KMS-11 (cell line): ENCODE measurements at regions not wholly inside any gene's neighbourhood (a gene's known extent, or its start where the extent isn't known, plus 50 kb on each side); places are given as distances from the start of the nearest gene placed in this dataset.

ENCODE experiments used
- H2AFZ ChIP-seq: fragments of 200-600 bp; sonication (generic); 2 replicates; pipeline ENCODE4 v1.6.1; 2016; ENCODE audit warnings: antibody characterized with exemption, mixed run types, low read depth
- H3K27ac ChIP-seq: fragments of 200-600 bp; sonication (generic); 2 replicates; pipeline ENCODE4 v1.6.1; 2016; ENCODE audit warnings: mild to moderate bottlenecking, mixed run types
- H3K27me3 ChIP-seq: fragments of 200-600 bp; sonication (generic); 2 replicates; pipeline ENCODE4 v1.6.1; 2017; ENCODE audit warnings: mild to moderate bottlenecking, low read depth, mixed run types, moderate library complexity; ENCODE audit not compliant: insufficient read depth
- H3K36me3 ChIP-seq: fragments of 200-600 bp; sonication (generic); 2 replicates; pipeline ENCODE4 v1.6.1; 2017; ENCODE audit warnings: mild to moderate bottlenecking, mixed run types; ENCODE audit not compliant: insufficient read depth
- H3K4me1 ChIP-seq: fragments of 200-600 bp; sonication (generic); 2 replicates; pipeline ENCODE4 v1.6.1; 2016; ENCODE audit warnings: mild to moderate bottlenecking, low read depth, mixed run types; ENCODE audit not compliant: poor library complexity, severe bottlenecking
- H3K4me2 ChIP-seq: fragments of 200-600 bp; sonication (generic); 2 replicates; pipeline ENCODE4 v1.7.0; 2016; ENCODE audit warnings: mild to moderate bottlenecking, mixed run types
- H3K4me3 ChIP-seq: fragments of 200-600 bp; sonication (generic); IDR thresholded peaks from 2 replicates; pipeline ENCODE4 v1.6.1; 2017; ENCODE audit warnings: low read depth, low read length, mixed read lengths; ENCODE audit not compliant: insufficient read depth
- H3K79me2 ChIP-seq: fragments of 200-600 bp; sonication (generic); 2 replicates; pipeline ENCODE4 v1.6.1; 2016; ENCODE audit warnings: low read depth, mixed run types; ENCODE audit not compliant: insufficient read depth
- H3K9ac ChIP-seq: fragments of 200-600 bp; sonication (generic); 2 replicates; pipeline ENCODE4 v1.6.1; 2016; ENCODE audit warnings: mild to moderate bottlenecking, mixed run types
- H4K20me1 ChIP-seq: fragments of 200-600 bp; sonication (generic); 2 replicates; pipeline ENCODE4 v1.6.1; 2016; ENCODE audit warnings: mild to moderate bottlenecking, mixed run types; ENCODE audit not compliant: insufficient read depth
- CTCF ChIP-seq: fragments of 200-600 bp; sonication (generic); conservative IDR thresholded peaks from 2 replicates; pipeline ENCODE4 v1.6.1; 2017; ENCODE audit warnings: low read depth, mild to moderate bottlenecking, antibody characterized with exemption, low read length, moderate library complexity, mixed read lengths

- H3K27me3 ChIP-seq, result no peaks in the 10 kb centered on the region
- no peak overlapping the region for H3K27ac ChIP-seq
- H3K4me3 ChIP-seq, result no peak overlapping the region
- TF ChIP-seq CTCF, result no peak
- no peak overlapping the region for H2AFZ ChIP-seq
- H3K4me1 ChIP-seq, result no peaks in the 10 kb centered on the region
- H3K4me2 ChIP-seq, result no peak overlapping the region
- no peaks in the 10 kb centered on the region for H4K20me1 ChIP-seq
- no peaks in the 10 kb centered on the region for H3K36me3 ChIP-seq
- no peak overlapping the region for H3K9ac ChIP-seq
- H3K79me2 ChIP-seq, result no peaks in the 10 kb centered on the region
Measured at GRCh38 chr11:119872611-119873310, 143.8 kb upstream of the NECTIN1 start.

- Histone ChIP-seq H4K20me1 (no peaks in the 10 kb centered on the region), H3K4me2 (no peak overlapping the region), H3K4me3 (no peak overlapping the region), H3K4me1 (no peaks in the 10 kb centered on the region), H3K36me3 (no peaks in the 10 kb centered on the region), H3K27ac (no peak overlapping the region), H3K79me2 (no peaks in the 10 kb centered on the region), H3K9ac (no peak overlapping the region), H2AFZ (no peak overlapping the region), H3K27me3 (no peaks in the 10 kb centered on the region)
- TF ChIP-seq CTCF, result no peak
Measured at GRCh38 chr11:119865661-119866156, 136.7 kb upstream of the NECTIN1 start.

- H3K4me2 ChIP-seq, result no peak overlapping the region
- H3K4me1 ChIP-seq, result no peaks in the 10 kb centered on the region
- no peak overlapping the region for H3K9ac ChIP-seq
- no peaks in the 10 kb centered on the region for H3K27me3 ChIP-seq
- TF ChIP-seq CTCF, result no peak
- H3K27ac ChIP-seq, result no peak overlapping the region
- H4K20me1 ChIP-seq, result no peaks in the 10 kb centered on the region
- no peaks in the 10 kb centered on the region for H3K79me2 ChIP-seq
- H3K4me3 ChIP-seq, result no peak overlapping the region
- no peak overlapping the region for H2AFZ ChIP-seq
- no peaks in the 10 kb centered on the region for H3K36me3 ChIP-seq
Measured at GRCh38 chr11:119864836-119865235, 135.8 kb upstream of the NECTIN1 start.

GRCh38 chr11:119863851-119864601 is 135.0 kb upstream of the NECTIN1 start:
- Histone ChIP-seq H3K27me3 (no peaks in the 10 kb centered on the region), H3K27ac (no peak overlapping the region), H2AFZ (no peak overlapping the region), H3K4me2 (no peak overlapping the region), H3K4me3 (no peak overlapping the region), H3K4me1 (no peaks in the 10 kb centered on the region), H3K36me3 (no peaks in the 10 kb centered on the region), H3K9ac (no peak overlapping the region), H3K79me2 (no peaks in the 10 kb centered on the region), H4K20me1 (no peaks in the 10 kb centered on the region)
- no peak for TF ChIP-seq CTCF
